GM12878 (cell line): ENCODE measurements at regions not wholly inside any gene's neighbourhood (a gene's known extent, or its start where the extent isn't known, plus 50 kb on each side); places are given as distances from the start of the nearest gene placed in this dataset.

Experiments
- ATAC-seq: fragments of 200-7000 bp; cut with Tn5 transposase; 3 replicates; pipeline ENCODE4 v1.9.1; 2020; ENCODE audit warnings: mild to moderate bottlenecking, moderate library complexity
- BruUV-seq: library from RNA; stranded (reverse); fragments of 400-500 nt; replicated peaks from 2 replicates; lab custom pipeline; 2021; lab: Mats Ljungman, UMichigan
- CTCF ChIA-PET: fragments of 300-600 bp; sonication (Branson Sonifier 250); formaldehyde crosslinking; extraction: SDS; loops from one replicate; lab custom pipeline; 2021; ENCODE audit warnings: inconsistent platforms; lab: Yijun Ruan, JAX
- POLR2A ChIA-PET: fragments of 350-600 bp; formaldehyde crosslinking; extraction: SDS; loops from one replicate; lab custom pipeline; 2021; ENCODE audit warnings: inconsistent platforms; lab: Charles Lee
- RAD21 ChIA-PET: fragments of 300-600 bp; sonication (Branson Sonifier 250); formaldehyde crosslinking; loops from one replicate; lab custom pipeline; 2023; ENCODE audit warnings: antibody characterized with exemption; ENCODE audit not compliant: unreplicated experiment; lab: Charles Lee
- SMC1A ChIA-PET: fragments of 300-600 bp; sonication (Branson Sonifier 250); formaldehyde crosslinking; loops from one replicate; lab custom pipeline; 2023; ENCODE audit not compliant: unreplicated experiment, uncharacterized antibody; lab: Charles Lee
- DNase-seq: peaks from one replicate; pipeline ENCODE4 v3.0.0-alpha.2; 2011; ENCODE audit warnings: low read depth, low spot score
- FAIRE-seq: peaks from 3 replicates; lab custom pipeline; 2011; peaks lifted over from hg19 to GRCh38; lab: Jason Lieb, UNC
- H2AFZ ChIP-seq: 2 replicates; pipeline ENCODE4 v1.6.0; 2011; ENCODE audit warnings: low read depth, low read length, control low read depth; ENCODE audit not compliant: control insufficient read depth
- H3K27ac ChIP-seq: 2 replicates; pipeline ENCODE4 v1.5.1; 2011; ENCODE audit warnings: control low read depth; ENCODE audit not compliant: control insufficient read depth, insufficient read depth
- H3K27me3 ChIP-seq, 2 experiments: replicated peaks in 1 of 2; 2 replicates each; pipeline versions ENCODE4 v1.6.0 to v1.6.1; 2011; ENCODE audit warnings: low read length in 1 of 2; ENCODE audit not compliant: control insufficient read depth in 2 of 2, insufficient read depth in 2 of 2
- H3K36me3 ChIP-seq, 2 experiments: 2 replicates each; pipeline ENCODE4 v1.5.1; 2011; ENCODE audit warnings: low read length in 1 of 2; ENCODE audit not compliant: control insufficient read depth in 2 of 2, insufficient read depth in 2 of 2
- H3K4me1 ChIP-seq: 2 replicates; pipeline ENCODE4 v1.6.1; 2011; ENCODE audit warnings: mild to moderate bottlenecking, low read length, moderate library complexity, mixed read lengths; ENCODE audit not compliant: control insufficient read depth, insufficient read depth
- H3K4me2 ChIP-seq: 2 replicates; pipeline ENCODE4 v1.6.0; 2011; ENCODE audit warnings: control low read depth; ENCODE audit not compliant: control insufficient read depth, insufficient read depth
- H3K4me3 ChIP-seq: fragments of 200-600 bp; sonication (generic); 2 replicates; pipeline ENCODE4 v1.5.1; 2016
- H3K79me2 ChIP-seq: 2 replicates; pipeline ENCODE4 v1.6.0; 2011; ENCODE audit warnings: low read length; ENCODE audit not compliant: control insufficient read depth, insufficient read depth
- H3K9ac ChIP-seq: 2 replicates; pipeline ENCODE4 v1.8.0; 2011; ENCODE audit warnings: low read length, control low read depth, mixed read lengths; ENCODE audit not compliant: control insufficient read depth, insufficient read depth
- H3K9me3 ChIP-seq: replicated peaks from 3 replicates; pipeline ENCODE4 v1.5.1; 2011; ENCODE audit warnings: mild to moderate bottlenecking, low read length; ENCODE audit not compliant: control insufficient read depth, insufficient read depth
- H4K20me1 ChIP-seq: 2 replicates; pipeline ENCODE4 v1.6.0; 2011; ENCODE audit not compliant: control insufficient read depth, insufficient read depth
- BCL11A ChIP-seq: IDR thresholded peaks from 2 replicates; pipeline ENCODE4 v1.6.1; 2011; ENCODE audit warnings: low read depth, low read length
- EED ChIP-seq: sonication (generic); IDR thresholded peaks from 2 replicates; pipeline ENCODE4 v1.6.1; 2016; ENCODE audit warnings: antibody characterized with exemption, low read depth
- EGR1 ChIP-seq, 2 experiments: IDR thresholded peaks; 1 replicate in 1 of 2; 2 replicates in 1 of 2; pipeline ENCODE4 v1.6.1; 2011 to 2012; ENCODE audit warnings: low read depth in 2 of 2, low read length in 2 of 2, borderline replicate concordance in 1 of 2, mild to moderate bottlenecking in 1 of 2, moderate library complexity in 1 of 2
- EZH2 ChIP-seq: IDR thresholded peaks from 2 replicates; pipeline ENCODE4 v1.6.1; 2012; ENCODE audit warnings: low read depth, mild to moderate bottlenecking, control low read depth, inconsistent platforms, low read length, borderline replicate concordance; ENCODE audit not compliant: control insufficient read depth
- JUND ChIP-seq: IDR thresholded peaks from 2 replicates; pipeline ENCODE4 v1.6.1; 2012; ENCODE audit warnings: low read depth, mild to moderate bottlenecking, low read length, improper control_type of control experiment, moderate library complexity
- NBN ChIP-seq: fragments of 450-650 bp; IDR thresholded peaks from 2 replicates; pipeline ENCODE4 v1.6.1; 2016
- SREBF2 ChIP-seq: IDR thresholded peaks from 2 replicates; pipeline ENCODE4 v1.6.1; 2012; ENCODE audit warnings: mild to moderate bottlenecking, low read length
- TCF12 ChIP-seq: IDR thresholded peaks from 2 replicates; pipeline ENCODE4 v1.6.1; 2011; ENCODE audit warnings: low read depth, mild to moderate bottlenecking, low read length
- TCF3 ChIP-seq: IDR thresholded peaks from 2 replicates; pipeline ENCODE4 v1.6.1; 2012; ENCODE audit warnings: low read depth, mild to moderate bottlenecking, low read length, borderline replicate concordance; ENCODE audit not compliant: insufficient read depth
- WRNIP1 ChIP-seq: IDR thresholded peaks from 2 replicates; pipeline ENCODE4 v1.6.1; 2011; ENCODE audit warnings: low read depth, low read length, improper control_type of control experiment, borderline replicate concordance
- ZBTB40 ChIP-seq: fragments of 450-650 bp; IDR thresholded peaks from 2 replicates; pipeline ENCODE4 v1.6.1; 2016; ENCODE audit warnings: mild to moderate bottlenecking, moderate library complexity, borderline replicate concordance
- ZNF217 ChIP-seq: fragments of 450-650 bp; IDR thresholded peaks from 2 replicates; pipeline ENCODE4 v1.6.1; 2017; ENCODE audit warnings: antibody characterized with exemption, mild to moderate bottlenecking
- ZNF687 ChIP-seq: fragments of 450-650 bp; IDR thresholded peaks from 2 replicates; pipeline ENCODE4 v1.6.1; 2017; ENCODE audit warnings: mild to moderate bottlenecking, moderate library complexity
- ZZZ3 ChIP-seq: IDR thresholded peaks from 2 replicates; pipeline ENCODE4 v1.6.1; 2011; ENCODE audit warnings: low read depth; ENCODE audit not compliant: control insufficient read depth, insufficient read length
- WGBS: methylation state at CpG from one replicate; pipeline ENCODE4 v1.1.6; 2016; ENCODE audit warnings: low lambda C conversion rate; ENCODE audit not compliant: insufficient replicate concordance, insufficient coverage; ENCODE audit errors: missing lambda C conversion rate; 5-methylcytosine and 5-hydroxymethylcytosine counted together
- in situ Hi-C: fragments of 300-500 bp; cut with MboI; formaldehyde crosslinking; loops from 9 replicates; pipeline ENCODE4 v1.14.3; 2018; ENCODE audit warnings: mixed read lengths
- intact Hi-C: fragments of 100-400 bp; cut with micrococcal nuclease; formaldehyde crosslinking; loops from one replicate; pipeline ENCODE4 v1.14.2; 2022; ENCODE audit not compliant: unreplicated experiment

GRCh38 chr1:187816646-187817045 lies 987.9 kb downstream of the PLA2G4A start:
- no peaks in the 10 kb centered on the region for H3K36me3 ChIP-seq
- H3K4me3 ChIP-seq, result no peak overlapping the region
- H3K4me2 ChIP-seq, result no peak overlapping the region
- H3K27ac ChIP-seq, result no peak overlapping the region
- whole genome bisulfite sequencing, result 7% methylated on average over 2 of the region's 2 CpGs
- no peaks in the 10 kb centered on the region for H3K79me2 ChIP-seq
- ChIA-PET CTCF (no interaction called here), RAD21 (no interaction called here), POLR2A (no interaction called here), SMC1A (no interaction called here)
- BruUV-seq, result no TSS peak
- FAIRE-seq, result no peak
- no peak overlapping the region for H2AFZ ChIP-seq
- H3K9me3 ChIP-seq, result no peaks in the 10 kb centered on the region
- no peak for DNase-seq
- H3K4me1 ChIP-seq, result no peaks in the 10 kb centered on the region
- in situ Hi-C loops, result no loop called here
- no peak overlapping the region for H3K9ac ChIP-seq
- no peaks in the 10 kb centered on the region for H3K27me3 ChIP-seq
- no peaks in the 10 kb centered on the region for H4K20me1 ChIP-seq
- ATAC-seq, result no peak
- intact Hi-C loops, result no loop called here
- TF ChIP-seq ZZZ3 (no peak), ZBTB40 (no peak), ZNF687 (no peak), EGR1 (IDR thresholded peaks at IDR 0.05; ENCODE audit: borderline replicate concordance in 1 of 2, low read depth in 2 of 2, low read length in 2 of 2) (no peak), WRNIP1 (no peak), BCL11A (no peak), NBN (no peak), TCF3 (no peak), EED (no peak), TCF12 (no peak), JUND (no peak), ZNF217 (no peak), SREBF2 (no peak), EZH2 (no peak)
